GM13977 (cell line): ENCODE measurements at regions not wholly inside any gene's neighbourhood (a gene's known extent, or its start where the extent isn't known, plus 50 kb on each side); places are given as distances from the start of the nearest gene placed in this dataset.

Experiments
- DNase-seq: peaks from one replicate; pipeline ENCODE4 v3.0.0; 2012; ENCODE audit warnings: low spot score
- in situ Hi-C: fragments of 300-500 bp; cut with MboI; formaldehyde crosslinking; loops from one replicate; pipeline ENCODE4 v1.12.0; 2022; ENCODE audit warnings: low sequenced_read_pairs, low pct_unique_long_range_greater_than_20kb, mixed read lengths, inconsistent platforms; ENCODE audit not compliant: unreplicated experiment
- TF ChIP-seq, protein P1 (sequence below): IDR thresholded peaks from 2 replicates; pipeline ENCODE4 v1.5.1; 2012; ENCODE audit warnings: mild to moderate bottlenecking, control low read depth; ENCODE audit not compliant: insufficient read depth; ENCODE audit errors: extremely low read depth, missing control alignments

DNA sequence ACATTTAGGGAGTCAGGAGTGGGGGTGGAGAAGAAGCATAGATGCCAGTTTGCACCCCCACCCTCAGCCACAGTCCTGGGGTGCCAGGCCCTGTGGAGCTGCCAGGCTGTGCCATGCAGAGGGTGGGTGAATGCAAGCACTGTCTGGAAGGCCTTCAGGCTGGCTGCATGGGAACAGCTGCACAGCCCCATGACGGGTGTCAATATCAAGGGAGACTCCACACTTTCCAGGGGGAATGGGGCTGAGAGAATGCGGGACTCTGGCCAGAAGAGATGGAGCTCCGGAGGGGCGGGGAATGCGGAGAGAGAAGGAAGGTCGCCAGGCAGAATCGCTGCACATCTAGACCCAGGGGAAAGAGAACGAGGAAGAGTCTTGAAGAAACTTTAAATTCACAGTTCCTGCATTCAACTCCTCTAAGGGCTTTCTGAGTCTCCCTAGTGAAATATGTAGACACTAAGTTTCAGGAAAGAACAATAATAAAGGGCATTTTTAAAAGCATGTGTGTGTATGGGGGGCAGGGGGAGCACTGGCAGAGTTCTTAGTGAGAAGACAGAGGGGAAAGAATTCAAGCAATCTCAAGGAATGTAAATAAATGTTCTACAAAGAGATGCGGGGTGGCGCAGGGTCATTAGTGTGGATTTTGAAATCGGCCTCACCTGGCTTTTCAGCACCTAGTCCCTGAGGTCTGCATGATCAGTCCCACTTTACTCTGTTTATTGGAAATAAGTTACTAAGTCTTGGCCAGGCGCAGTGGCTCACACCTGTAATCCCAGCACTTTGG lies 59.1 kb downstream of the BOD1 start:
- DNase-seq, result no peak
- TF ChIP-seq, protein P1, sequence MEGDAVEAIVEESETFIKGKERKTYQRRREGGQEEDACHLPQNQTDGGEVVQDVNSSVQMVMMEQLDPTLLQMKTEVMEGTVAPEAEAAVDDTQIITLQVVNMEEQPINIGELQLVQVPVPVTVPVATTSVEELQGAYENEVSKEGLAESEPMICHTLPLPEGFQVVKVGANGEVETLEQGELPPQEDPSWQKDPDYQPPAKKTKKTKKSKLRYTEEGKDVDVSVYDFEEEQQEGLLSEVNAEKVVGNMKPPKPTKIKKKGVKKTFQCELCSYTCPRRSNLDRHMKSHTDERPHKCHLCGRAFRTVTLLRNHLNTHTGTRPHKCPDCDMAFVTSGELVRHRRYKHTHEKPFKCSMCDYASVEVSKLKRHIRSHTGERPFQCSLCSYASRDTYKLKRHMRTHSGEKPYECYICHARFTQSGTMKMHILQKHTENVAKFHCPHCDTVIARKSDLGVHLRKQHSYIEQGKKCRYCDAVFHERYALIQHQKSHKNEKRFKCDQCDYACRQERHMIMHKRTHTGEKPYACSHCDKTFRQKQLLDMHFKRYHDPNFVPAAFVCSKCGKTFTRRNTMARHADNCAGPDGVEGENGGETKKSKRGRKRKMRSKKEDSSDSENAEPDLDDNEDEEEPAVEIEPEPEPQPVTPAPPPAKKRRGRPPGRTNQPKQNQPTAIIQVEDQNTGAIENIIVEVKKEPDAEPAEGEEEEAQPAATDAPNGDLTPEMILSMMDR, result no peak
- in situ Hi-C loops, result loop anchor here (25.0 kb wide), 1 partner anchor 270 kb away; no protein-coding TSS in a partner anchor

DNA sequence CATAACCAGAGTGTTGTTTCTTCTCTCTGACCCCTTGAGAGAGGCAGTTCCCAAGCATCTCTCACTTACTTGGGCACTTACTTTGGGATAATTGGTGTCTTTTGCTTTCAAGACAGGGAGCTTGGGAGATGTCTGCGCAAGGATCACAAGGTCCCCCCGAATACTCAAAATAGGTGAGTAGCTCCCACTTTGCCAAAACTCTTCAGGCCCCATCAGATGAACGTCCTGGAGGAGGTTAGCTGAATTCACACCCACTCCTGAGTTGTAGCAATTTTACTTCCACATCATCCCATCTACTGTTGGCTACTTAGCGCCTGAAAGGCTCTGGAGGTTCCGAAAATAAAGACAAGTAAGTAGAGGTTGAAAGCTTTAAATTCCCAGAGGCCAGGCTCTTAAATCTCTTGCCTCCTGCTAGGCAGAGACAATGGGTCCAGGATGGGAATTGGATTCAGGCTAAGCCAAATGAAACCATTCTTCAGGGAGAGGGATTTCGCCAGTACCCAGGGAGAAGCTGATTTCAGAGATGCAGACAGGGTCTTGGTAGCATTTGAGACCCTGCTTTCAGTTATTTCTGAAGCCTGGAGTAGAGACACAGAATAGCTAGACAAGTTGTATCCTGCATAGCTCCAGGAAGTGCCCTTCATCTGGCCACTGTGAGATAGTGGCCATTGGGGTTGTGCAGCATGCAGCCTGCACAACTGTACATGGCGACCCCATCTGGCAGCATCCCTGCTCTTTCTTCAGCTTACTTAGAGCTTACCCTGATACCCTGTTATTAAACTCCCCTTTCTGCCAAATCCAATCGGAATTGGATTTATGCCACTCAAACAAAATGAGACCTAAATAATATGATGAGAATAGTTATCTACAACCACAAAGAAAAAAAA lies 60.1 kb downstream of the BOD1 start:
- TF ChIP-seq, protein P1, result no peak
- DNase-seq, result no peak
- in situ Hi-C loops, result loop anchor here (25.0 kb wide), 1 partner anchor 269 kb away; no protein-coding TSS in a partner anchor

DNA sequence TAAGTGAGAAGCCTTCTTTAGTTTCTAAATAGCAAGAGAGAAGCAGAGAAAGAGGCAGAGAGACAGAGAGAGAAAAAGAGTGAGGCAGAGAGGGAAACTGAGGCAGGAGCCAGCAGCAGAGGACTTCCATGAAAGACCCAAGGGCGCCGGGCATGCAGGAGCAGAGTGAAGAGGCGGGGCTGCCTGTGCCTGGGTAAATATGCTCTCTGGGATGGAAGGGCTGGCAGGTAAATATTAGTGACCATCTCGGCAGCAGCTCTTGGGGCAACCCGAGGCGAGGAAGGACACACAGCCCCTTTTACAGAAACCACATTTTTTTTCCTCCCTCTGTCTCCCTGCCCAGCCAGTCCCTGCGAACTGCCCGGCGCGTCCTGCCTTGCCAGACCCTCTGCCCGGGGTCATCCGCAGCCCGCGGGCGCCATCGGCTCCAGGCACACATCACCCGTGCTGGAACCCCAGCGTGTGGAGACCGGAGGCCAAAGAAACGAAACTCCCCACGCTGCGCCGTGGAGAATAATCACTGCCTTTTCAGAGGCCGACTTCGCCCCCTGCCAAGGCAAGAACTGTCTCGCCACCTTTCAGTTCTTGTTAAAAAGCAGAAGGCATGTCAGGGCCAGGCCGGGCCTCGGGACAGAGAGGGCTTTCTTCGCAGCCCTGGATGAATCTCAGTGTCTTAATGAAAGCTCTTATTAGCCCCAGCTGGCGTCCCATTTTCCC lies 61.3 kb downstream of the BOD1 start:
- in situ Hi-C loops, result loop anchor here (25.0 kb wide), 1 partner anchor 268 kb away; no protein-coding TSS in a partner anchor
- TF ChIP-seq, protein P1, result no peak
- no peak for DNase-seq

DNA sequence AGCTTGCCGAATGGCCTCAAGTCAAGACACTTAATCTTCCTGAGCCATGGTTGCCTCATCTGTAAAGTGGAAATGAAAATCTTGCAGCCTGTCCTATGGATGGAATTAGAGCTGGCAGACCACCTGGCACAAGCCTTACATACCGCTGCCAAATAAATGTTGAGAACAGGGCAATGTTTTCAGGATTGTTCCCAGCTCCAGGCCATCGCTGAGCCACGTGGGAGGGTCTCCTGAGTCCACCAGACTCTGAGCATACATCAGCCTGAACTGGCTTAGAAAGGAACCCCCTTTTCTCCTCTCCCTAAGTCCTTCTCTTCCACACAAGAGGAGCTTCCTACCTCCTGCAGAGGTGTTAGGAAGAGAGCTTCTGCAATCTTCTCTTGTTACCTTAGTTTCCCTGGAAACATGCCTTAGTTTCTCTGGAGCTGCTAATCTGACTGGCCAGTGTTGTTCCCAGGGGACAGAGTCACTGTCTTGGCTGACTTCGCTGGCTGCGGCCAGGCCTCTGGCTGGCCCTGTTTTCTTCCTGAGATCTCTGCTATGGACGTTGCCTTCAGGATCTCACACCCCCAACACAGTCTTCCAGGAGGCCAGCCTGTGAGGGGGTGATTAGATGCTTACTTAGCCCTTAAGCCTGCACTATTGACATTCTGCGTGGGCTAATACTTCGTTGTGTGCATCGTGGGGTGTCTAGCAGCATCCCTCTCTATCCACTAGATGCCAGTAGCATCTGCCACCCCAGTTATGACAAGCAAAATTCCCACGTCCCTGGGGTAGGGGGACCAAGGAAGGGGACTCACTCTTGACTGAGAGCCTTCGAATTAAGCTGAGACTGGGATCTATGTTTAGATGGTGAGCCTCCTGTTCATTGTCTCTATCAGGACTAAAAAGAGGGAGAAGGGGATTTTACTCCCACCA lies 62.2 kb downstream of the BOD1 start:
- TF ChIP-seq, protein P1, result no peak
- in situ Hi-C loops, result loop anchor here (25.0 kb wide), 1 partner anchor 267 kb away; no protein-coding TSS in a partner anchor
- DNase-seq, result no peak

DNA sequence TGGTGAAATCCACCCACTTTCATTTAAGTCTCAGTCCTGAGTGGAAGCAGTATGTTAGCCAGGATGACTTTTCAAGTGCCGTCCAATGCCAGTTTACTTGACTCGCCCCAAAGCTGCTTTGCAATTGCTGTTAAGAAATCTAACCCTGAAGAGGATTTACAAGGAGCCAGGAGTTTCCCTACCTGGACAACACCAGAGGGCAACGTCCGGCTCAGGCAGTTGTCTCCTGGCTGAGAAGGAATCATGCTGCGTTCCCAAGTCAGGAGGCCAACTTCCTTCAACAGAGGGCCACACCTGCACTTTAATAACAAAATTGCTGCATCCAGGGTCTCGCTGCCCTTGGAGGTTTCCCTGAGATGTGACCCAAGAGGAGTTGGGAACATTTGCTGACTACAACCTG lies 65.8 kb downstream of the BOD1 start:
- no peak for DNase-seq
- in situ Hi-C loops, result loop anchor here (25.0 kb wide), 1 partner anchor 263 kb away; no protein-coding TSS in a partner anchor
- TF ChIP-seq, protein P1, result no peak
